NB4 (cell line): ENCODE measurements at regions not wholly inside any gene's neighbourhood (a gene's known extent, or its start where the extent isn't known, plus 50 kb on each side); places are given as distances from the start of the nearest gene placed in this dataset.

Experiments
- DNase-seq: peaks from one replicate; pipeline ENCODE4 v3.0.0; 2010; ENCODE audit warnings: low read depth
- H3K4me3 ChIP-seq: one replicate; pipeline ENCODE4 v1.5.1; 2011; ENCODE audit warnings: mild to moderate bottlenecking, low read depth, low read length, moderate library complexity
- MYC ChIP-seq: IDR thresholded peaks from 2 replicates; pipeline ENCODE4 v1.6.1; 2011; ENCODE audit warnings: low read depth, low read length
- POLR2A ChIP-seq: IDR thresholded peaks from 2 replicates; pipeline ENCODE4 v1.6.1; 2011; ENCODE audit warnings: mild to moderate bottlenecking; ENCODE audit not compliant: insufficient read length; ENCODE audit errors: extremely low read depth
- TF ChIP-seq, protein P1 (sequence below): IDR thresholded peaks from 2 replicates; pipeline ENCODE4 v1.6.1; 2011; ENCODE audit warnings: low read depth, low read length
- TF ChIP-seq, protein P2 (sequence below): IDR thresholded peaks from one replicate; pipeline ENCODE4 v1.5.1; 2012; ENCODE audit warnings: low read depth, low read length

DNA sequence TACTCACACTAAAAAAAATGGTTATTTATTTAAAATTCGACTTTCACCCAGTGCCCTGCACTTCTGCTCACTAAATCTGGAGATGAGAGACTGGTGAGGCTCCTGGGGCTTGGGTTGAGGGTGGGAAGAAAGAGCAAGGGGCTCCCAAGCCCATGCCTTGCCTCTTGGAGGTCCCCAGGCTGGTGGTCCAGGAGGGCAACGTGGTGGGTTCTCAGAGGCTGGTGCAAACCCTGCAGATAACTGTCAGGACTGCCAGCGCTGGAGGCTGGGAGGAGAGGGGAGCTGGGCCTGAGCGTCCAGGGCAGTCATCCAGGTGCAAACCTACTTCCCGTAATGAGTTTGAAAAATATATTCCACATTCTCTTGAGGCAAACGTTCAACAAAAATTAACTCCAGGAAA lies 528.3 kb downstream of the GLRX3 start:
- no peak overlapping the region for H3K4me3 ChIP-seq
- TF ChIP-seq, protein P1, sequence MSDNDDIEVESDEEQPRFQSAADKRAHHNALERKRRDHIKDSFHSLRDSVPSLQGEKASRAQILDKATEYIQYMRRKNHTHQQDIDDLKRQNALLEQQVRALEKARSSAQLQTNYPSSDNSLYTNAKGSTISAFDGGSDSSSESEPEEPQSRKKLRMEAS: no peak
- TF ChIP-seq, protein P2, sequence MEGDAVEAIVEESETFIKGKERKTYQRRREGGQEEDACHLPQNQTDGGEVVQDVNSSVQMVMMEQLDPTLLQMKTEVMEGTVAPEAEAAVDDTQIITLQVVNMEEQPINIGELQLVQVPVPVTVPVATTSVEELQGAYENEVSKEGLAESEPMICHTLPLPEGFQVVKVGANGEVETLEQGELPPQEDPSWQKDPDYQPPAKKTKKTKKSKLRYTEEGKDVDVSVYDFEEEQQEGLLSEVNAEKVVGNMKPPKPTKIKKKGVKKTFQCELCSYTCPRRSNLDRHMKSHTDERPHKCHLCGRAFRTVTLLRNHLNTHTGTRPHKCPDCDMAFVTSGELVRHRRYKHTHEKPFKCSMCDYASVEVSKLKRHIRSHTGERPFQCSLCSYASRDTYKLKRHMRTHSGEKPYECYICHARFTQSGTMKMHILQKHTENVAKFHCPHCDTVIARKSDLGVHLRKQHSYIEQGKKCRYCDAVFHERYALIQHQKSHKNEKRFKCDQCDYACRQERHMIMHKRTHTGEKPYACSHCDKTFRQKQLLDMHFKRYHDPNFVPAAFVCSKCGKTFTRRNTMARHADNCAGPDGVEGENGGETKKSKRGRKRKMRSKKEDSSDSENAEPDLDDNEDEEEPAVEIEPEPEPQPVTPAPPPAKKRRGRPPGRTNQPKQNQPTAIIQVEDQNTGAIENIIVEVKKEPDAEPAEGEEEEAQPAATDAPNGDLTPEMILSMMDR: no peak
- no peak for TF ChIP-seq MYC
- TF ChIP-seq POLR2A: no peak
- no peak for DNase-seq

DNA sequence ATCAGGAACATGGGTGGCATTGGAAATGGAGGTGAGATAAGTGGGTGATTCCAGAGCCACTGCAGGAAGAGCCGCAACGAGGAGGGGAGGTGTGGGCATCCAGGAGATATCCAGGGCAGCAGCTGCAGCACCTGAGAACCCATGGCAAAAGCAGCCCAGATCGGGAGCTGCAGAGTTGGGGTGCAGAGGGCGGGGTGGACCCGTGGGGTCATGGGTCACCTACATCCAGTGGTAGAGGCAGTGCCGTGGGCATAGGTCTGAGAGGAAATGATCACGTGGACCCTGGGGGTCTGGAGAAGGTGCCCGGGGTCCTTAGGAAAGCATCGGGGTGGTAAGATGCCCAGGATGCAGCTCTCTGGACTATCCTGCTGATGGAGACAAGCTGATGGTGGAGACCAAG lies 530.0 kb downstream of the GLRX3 start:
- TF ChIP-seq POLR2A (no peak), MYC (no peak)
- TF ChIP-seq, protein P2: no peak
- TF ChIP-seq, protein P1: no peak

DNA sequence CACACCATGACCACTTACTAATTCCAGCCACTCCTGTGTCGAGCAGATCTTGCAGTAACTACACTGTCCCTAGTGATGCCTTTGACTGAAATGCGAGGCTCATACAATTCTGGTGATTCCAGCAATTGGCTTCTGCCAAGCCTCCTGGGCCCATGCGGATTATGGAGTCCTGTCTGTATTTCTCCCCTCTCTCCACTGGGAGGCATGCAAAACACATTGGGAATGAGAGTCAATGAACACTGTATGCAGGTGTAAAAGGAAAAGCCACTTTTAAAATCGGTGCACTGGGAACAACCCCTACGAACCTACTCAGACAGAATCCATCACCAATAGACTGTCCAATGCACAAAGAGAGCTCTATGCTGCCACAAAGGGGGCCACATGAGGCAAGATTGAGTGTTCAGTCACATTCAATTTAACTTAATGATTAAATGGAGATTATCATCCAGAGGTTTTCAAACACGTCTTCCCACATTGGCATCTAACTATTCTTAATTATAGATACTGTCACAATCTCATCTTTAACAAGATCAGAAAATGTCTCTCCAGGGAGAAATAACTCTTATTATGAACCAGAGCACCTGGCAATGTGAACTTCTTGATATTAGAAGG lies 550.6 kb downstream of the GLRX3 start:
- TF ChIP-seq, protein P2: peak; percentile 49
- TF ChIP-seq, protein P1: no peak
- peak; percentile 21 for DNase-seq
- H3K4me3 ChIP-seq: no peak overlapping the region

More for the DNA sequence above, 530.0 kb downstream of the GLRX3 start:
- no peak overlapping the region for H3K4me3 ChIP-seq
- DNase-seq: no peak

DNA sequence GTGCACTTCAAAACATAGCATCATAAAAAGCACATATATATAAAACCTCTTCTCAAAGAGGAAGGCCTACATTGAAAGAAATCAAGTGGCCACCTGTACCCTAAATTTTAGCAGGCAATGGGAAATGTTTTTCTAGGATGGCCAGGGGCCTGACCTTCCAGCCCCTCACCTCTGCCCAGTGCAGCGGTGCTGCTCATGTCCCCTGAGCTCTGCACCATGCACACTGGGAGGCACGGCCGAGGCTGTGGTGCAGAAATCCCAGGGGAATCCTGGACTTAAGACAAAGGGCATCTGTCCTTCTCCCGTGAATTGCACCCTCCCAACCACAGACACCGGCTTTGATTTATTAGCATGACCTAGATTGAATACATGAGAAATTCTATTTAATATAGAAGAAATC lies 551.4 kb downstream of the GLRX3 start:
- no peak overlapping the region for H3K4me3 ChIP-seq
- DNase-seq: no peak
- TF ChIP-seq, protein P1: no peak
- TF ChIP-seq MYC (no peak), POLR2A (no peak)
- TF ChIP-seq, protein P2: no peak

DNA sequence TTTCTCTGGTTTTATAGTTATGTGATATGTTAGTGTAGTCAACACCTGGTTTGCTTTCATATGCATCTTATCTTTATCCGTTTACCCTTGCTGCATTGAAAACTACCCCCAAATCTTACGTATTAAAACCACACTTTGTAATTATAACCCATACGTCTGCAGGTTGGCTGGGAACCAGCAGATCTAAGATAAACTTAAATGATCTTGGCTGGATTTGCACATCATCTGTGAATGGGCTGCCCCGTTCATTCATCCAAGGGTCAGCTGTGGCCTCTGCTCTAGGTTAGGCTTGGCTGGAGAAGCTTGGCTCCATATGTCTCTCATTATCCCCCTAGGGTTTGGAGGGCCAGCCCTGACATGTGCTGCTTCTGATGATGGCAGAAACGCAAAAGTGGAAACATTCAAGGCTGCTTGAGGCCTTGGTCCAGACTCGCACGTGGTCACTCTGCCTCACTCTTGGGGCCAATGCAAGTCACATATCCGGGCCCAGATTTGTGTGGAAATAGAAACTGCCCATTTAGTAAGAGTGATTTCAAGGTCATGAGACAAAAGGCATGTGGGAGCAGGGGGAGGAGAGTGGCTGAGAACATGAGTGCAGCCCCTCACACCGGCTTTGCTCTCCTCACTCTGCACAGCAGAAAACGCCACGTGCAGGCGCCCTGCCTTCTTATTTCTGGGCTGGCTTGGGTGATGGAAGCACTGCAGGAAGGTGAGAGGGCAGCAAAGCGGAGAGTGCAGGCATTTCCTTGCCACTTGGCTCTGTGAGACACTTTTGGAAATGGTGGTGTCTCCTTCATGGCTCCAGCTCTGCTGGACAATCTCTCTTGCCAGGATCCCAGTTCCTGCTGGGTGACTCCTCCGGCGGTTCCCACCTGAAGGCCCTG lies 553.8 kb downstream of the GLRX3 start:
- no peak for DNase-seq
- TF ChIP-seq, protein P1: no peak
- TF ChIP-seq, protein P2: no peak
- TF ChIP-seq MYC (no peak), POLR2A (no peak)
- no peak overlapping the region for H3K4me3 ChIP-seq
